K562 (cell line): ENCODE measurements at regions not wholly inside any gene's neighbourhood (a gene's known extent, or its start where the extent isn't known, plus 50 kb on each side); places are given as distances from the start of the nearest gene placed in this dataset.

Experiments
- ATAC-seq: fragments of 200-7000 bp; cut with Tn5 transposase; 3 replicates; pipeline ENCODE4 v1.9.1; 2020; ENCODE audit warnings: moderate library complexity
- BruUV-seq: library from RNA; stranded (reverse); fragments of 400-500 nt; replicated peaks from 2 replicates; lab custom pipeline; 2021; lab: Mats Ljungman, UMichigan
- CTCF ChIA-PET: fragments of 300-600 bp; formaldehyde crosslinking; extraction: SDS; loops from one replicate; lab custom pipeline; 2021; ENCODE audit warnings: low intra/inter-chr PET ratio; lab: Yijun Ruan, JAX
- POLR2A ChIA-PET: fragments of 300-600, 350-650 bp; sonication (Branson Sonifier 250); formaldehyde crosslinking; extraction: SDS; loops from one replicate; lab custom pipeline; 2021; ENCODE audit warnings: antibody characterized with exemption, inconsistent platforms; lab: Yijun Ruan, JAX
- DNase-seq, 4 experiments: peaks; one replicate each; pipeline versions ENCODE4 v3.0.0 to v3.0.0-alpha.2; 2011 to 2018; ENCODE audit warnings: low spot score in 3 of 4, mixed read lengths in 3 of 4; ENCODE audit errors: extremely low read depth in 1 of 4
- FAIRE-seq: peaks from 2 replicates; lab custom pipeline; 2011; peaks lifted over from hg19 to GRCh38; lab: Jason Lieb, UNC
- H2AFZ ChIP-seq: 2 replicates; pipeline ENCODE4 v1.6.0; 2011; ENCODE audit warnings: low read depth, low read length, control low read depth, inconsistent platforms
- H3K27ac ChIP-seq: fragments of 200-600 bp; 3 replicates; pipeline ENCODE4 v1.8.0; 2011; ENCODE audit warnings: low read depth, mild to moderate bottlenecking, control low read depth, inconsistent platforms, low read length, moderate library complexity, mixed read lengths; ENCODE audit errors: extremely low read depth
- H3K27me3 ChIP-seq, 2 experiments: fragments of 300-600 bp in 1 of 2; 2 replicates in 1 of 2; 3 replicates in 1 of 2; pipeline versions ENCODE4 v1.6.0 to v1.8.0; 2011; ENCODE audit warnings: inconsistent platforms in 2 of 2, low read length in 2 of 2, mild to moderate bottlenecking in 1 of 2, mixed read lengths in 1 of 2, moderate library complexity in 1 of 2; ENCODE audit not compliant: control insufficient read depth in 2 of 2, insufficient read depth in 2 of 2
- H3K36me3 ChIP-seq: fragments of 300-600 bp; 3 replicates; pipeline ENCODE4 v1.8.0; 2011; ENCODE audit warnings: mild to moderate bottlenecking, low read length, inconsistent platforms; ENCODE audit not compliant: control insufficient read depth, insufficient read depth
- H3K4me1 ChIP-seq, 2 experiments: fragments of 200-600 bp in 1 of 2; replicated peaks in 1 of 2; 2 replicates in 1 of 2; 3 replicates in 1 of 2; pipeline versions ENCODE4 v1.5.1 to v1.8.0; 2011; ENCODE audit warnings: inconsistent platforms in 2 of 2, low read length in 2 of 2, mild to moderate bottlenecking in 1 of 2, mixed read lengths in 1 of 2, moderate library complexity in 1 of 2; ENCODE audit not compliant: control insufficient read depth in 2 of 2, insufficient read depth in 2 of 2
- H3K4me2 ChIP-seq: 2 replicates; pipeline ENCODE4 v1.6.1; 2011; ENCODE audit warnings: low read length, control low read depth, inconsistent platforms, mixed read lengths; ENCODE audit not compliant: insufficient read depth
- H3K4me3 ChIP-seq: fragments of 200-600 bp; sonication (generic), shearing (Covaris generic); 2 replicates; pipeline ENCODE4 v1.5.1; 2016; ENCODE audit warnings: control low read depth, inconsistent platforms
- H3K79me2 ChIP-seq: fragments of 200-600 bp; 3 replicates; pipeline ENCODE4 v1.8.0; 2011; ENCODE audit warnings: low read length, inconsistent platforms; ENCODE audit not compliant: control insufficient read depth, insufficient read depth
- H3K9ac ChIP-seq, 2 experiments: 2 replicates each; pipeline versions ENCODE4 v1.6.0 to v1.6.1; 2011; ENCODE audit warnings: low read depth in 2 of 2, low read length in 2 of 2, control low read depth in 1 of 2, inconsistent platforms in 1 of 2, mild to moderate bottlenecking in 1 of 2, mixed read lengths in 1 of 2; ENCODE audit not compliant: insufficient read depth in 1 of 2
- H3K9me1 ChIP-seq: one replicate; pipeline ENCODE4 v1.6.0; 2011; ENCODE audit warnings: inconsistent platforms, mild to moderate bottlenecking, low read length, moderate library complexity; ENCODE audit not compliant: control insufficient read depth, insufficient read depth
- H3K9me3 ChIP-seq: replicated peaks from 2 replicates; pipeline ENCODE4 v1.5.1; 2011; ENCODE audit warnings: low read depth, low read length, inconsistent platforms; ENCODE audit not compliant: control insufficient read depth, insufficient read depth
- H4K20me1 ChIP-seq: replicated peaks from 2 replicates; pipeline ENCODE4 v1.6.1; 2011; ENCODE audit warnings: low read length, inconsistent platforms, mixed read lengths; ENCODE audit not compliant: control insufficient read depth, insufficient read depth
- CBFB ChIP-seq: sonication (generic); formaldehyde crosslinking; IDR thresholded peaks from 2 replicates; pipeline ENCODE4 v1.4.0; 2020; ENCODE audit warnings: mild to moderate bottlenecking, missing genetic modification reagents
- KLF16 ChIP-seq: IDR thresholded peaks from 2 replicates; pipeline ENCODE4 v1.6.1; 2016; ENCODE audit warnings: antibody characterized with exemption
- NR2F6 ChIP-seq: fragments of 450-650 bp; formaldehyde crosslinking; IDR thresholded peaks from 2 replicates; pipeline ENCODE4 v1.4.0; 2020; ENCODE audit warnings: mild to moderate bottlenecking
- PHF8 ChIP-seq: fragments of 200-600 bp; sonication (generic); IDR thresholded peaks from 2 replicates; pipeline ENCODE4 v1.6.1; 2012; ENCODE audit warnings: mixed run types, mild to moderate bottlenecking, inconsistent platforms, low read length, moderate library complexity, borderline replicate concordance
- RBM17 ChIP-seq: fragments of 200-400 bp; formaldehyde crosslinking; IDR thresholded peaks from 2 replicates; pipeline ENCODE4 v1.6.1; 2017; ENCODE audit warnings: low read depth, mild to moderate bottlenecking, low read length, borderline replicate concordance
- SOX6 ChIP-seq: fragments of 450-650 bp; IDR thresholded peaks from 2 replicates; pipeline ENCODE4 v1.6.1; 2014; ENCODE audit warnings: mild to moderate bottlenecking
- ZNF121 ChIP-seq: sonication (generic); formaldehyde crosslinking; conservative IDR thresholded peaks from 2 replicates; pipeline ENCODE4 v1.8.0; 2022; ENCODE audit warnings: missing genetic modification reagents
- WGBS: fragments of 100-300 bp; shearing (Covaris generic); methylation state at CpG from one replicate; pipeline ENCODE4 v1.1.6; 2016; ENCODE audit warnings: low coverage, mixed read lengths; ENCODE audit not compliant: insufficient coverage; ENCODE audit errors: missing lambda C conversion rate; 5-methylcytosine and 5-hydroxymethylcytosine counted together
- in situ Hi-C: fragments of 300-500 bp; cut with MboI; formaldehyde crosslinking; loops from 4 replicates; pipeline ENCODE4 v1.15.0; 2018; ENCODE audit warnings: inconsistent platforms, mixed read lengths
- intact Hi-C: fragments of 100-400 bp; cut with micrococcal nuclease; formaldehyde crosslinking; loops from 2 replicates; pipeline ENCODE4 v1.14.2; 2022
- TF ChIP-seq, protein P1 (sequence below): fragments of 450-650 bp; formaldehyde crosslinking; IDR thresholded peaks from 2 replicates; pipeline ENCODE4 v1.4.0; 2020; ENCODE audit warnings: mild to moderate bottlenecking, moderate library complexity
- TF ChIP-seq, protein P2 (sequence below): fragments of 450-650 bp; IDR thresholded peaks from 2 replicates; pipeline ENCODE4 v1.6.1; 2018; ENCODE audit not compliant: partially characterized antibody
- TF ChIP-seq, protein P3 (sequence below), 2 experiments: fragments of 250-450 bp in 1 of 2; fragments of 450-650 bp in 1 of 2; sonication (Bioruptor Pico) in 1 of 2; IDR thresholded peaks; 2 replicates each; pipeline versions ENCODE4 v1.6.1 to v1.8.0; 2016 to 2021; ENCODE audit warnings: mild to moderate bottlenecking in 2 of 2, moderate library complexity in 2 of 2, missing compliant biosample characterization in 1 of 2, missing genetic modification characterization in 1 of 2
- TF ChIP-seq, protein P4 (sequence below): sonication (generic); formaldehyde crosslinking; IDR thresholded peaks from 2 replicates; pipeline ENCODE4 v1.5.0; 2020; ENCODE audit warnings: missing genetic modification reagents

DNA sequence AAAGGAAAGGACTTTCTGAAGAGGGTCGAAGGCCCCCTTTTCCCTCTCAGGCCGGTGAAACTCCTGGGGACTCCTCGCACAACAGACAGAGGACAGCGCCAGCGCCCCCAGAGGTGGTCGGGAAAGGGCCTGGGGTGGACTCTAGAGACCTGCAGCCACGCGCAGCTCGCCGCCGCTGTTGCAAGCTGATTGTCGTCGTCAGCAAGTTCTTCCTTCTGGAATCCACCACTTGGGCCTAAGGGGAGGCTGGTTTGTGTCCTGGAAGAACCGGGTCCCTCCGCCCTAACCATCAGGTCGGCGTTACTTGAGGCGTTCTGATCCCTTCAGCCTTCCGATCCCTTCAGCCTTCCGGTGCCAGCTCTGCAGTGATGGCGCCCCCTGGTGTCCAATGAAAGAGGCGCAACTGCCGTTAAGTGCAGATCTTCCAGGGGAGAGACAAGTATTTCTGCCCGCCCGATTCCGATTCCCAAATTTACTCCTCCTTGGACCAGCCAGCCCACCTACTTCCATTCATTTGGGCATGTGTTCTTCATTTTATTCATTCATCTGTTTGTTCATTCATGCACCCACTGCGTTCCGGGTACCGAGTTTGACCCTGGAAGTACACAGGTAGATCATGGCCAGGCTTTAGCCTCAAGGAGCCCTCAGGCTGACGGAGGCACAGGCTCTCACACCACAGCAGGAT lies 77.2 kb upstream of the SLC6A11 start:
- ChIA-PET POLR2A (interaction anchor here (0.6 to 0.9 kb wide), 3 partner anchors 11 to 212 kb away, joined by 3 read pairs; no protein-coding TSS in a partner anchor), CTCF (interaction anchor here (0.6 to 2.8 kb wide), 5 partner anchors 20 to 1236 kb away, joined by 3 to 13 read pairs (median 3); no protein-coding TSS in a partner anchor)
- 4% methylated on average over 29 of the region's 30 CpGs for WGBS
- FAIRE-seq (peak; percentile 88), ATAC-seq (peak; percentile 97), DNase-seq (peak; percentile 75 to 85 (median 81))
- BruUV-seq = no TSS peak
- H3K4me3 ChIP-seq = no peak overlapping the region
- peak overlapping the region; percentile 80 for H2AFZ ChIP-seq
- intact Hi-C loops (loop anchor here (2.0 kb wide), 2 partner anchors 320 to 394 kb away; no protein-coding TSS in a partner anchor), in situ Hi-C loops (loop anchor here (25.0 kb wide), 1 partner anchor 902 kb away; the partner anchor contains the start of gene RPUSD3)
- H3K79me2 ChIP-seq = no peaks in the 10 kb centered on the region
- H3K36me3 ChIP-seq = no peaks in the 10 kb centered on the region
- H3K9me3 ChIP-seq = no peaks in the 10 kb centered on the region
- no peaks in the 10 kb centered on the region for H3K9me1 ChIP-seq
- no peak overlapping the region for H3K9ac ChIP-seq
- H3K4me1 ChIP-seq = peaks cover 0 to 4% of the 10 kb centered on the region in 2 experiments; a peak in 1 of 5 replicates
- peaks cover 3 to 4% of the 10 kb centered on the region in 2 experiments; a peak in 1 of 5 replicates for H3K27me3 ChIP-seq
- H3K27ac ChIP-seq = no peak overlapping the region
- H4K20me1 ChIP-seq = 0 out of 2 replicates have a peak, but pooled peaks cover 6% of the 10 kb centered on the region
- H3K4me2 ChIP-seq = peak overlapping the region; percentile 73
- TF ChIP-seq NR2F6 (no peak), KLF16 (peak; percentile 45; the same call in 1 of the 2 replicates), ZNF121 (no peak), PHF8 (no peak), SOX6 (0 out of 2 replicates have a peak, but pooled peaks have one; percentile 30), CBFB (peak; percentile 21; the same call in 1 of the 2 replicates), RBM17 (no peak)
- TF ChIP-seq, protein P1, sequence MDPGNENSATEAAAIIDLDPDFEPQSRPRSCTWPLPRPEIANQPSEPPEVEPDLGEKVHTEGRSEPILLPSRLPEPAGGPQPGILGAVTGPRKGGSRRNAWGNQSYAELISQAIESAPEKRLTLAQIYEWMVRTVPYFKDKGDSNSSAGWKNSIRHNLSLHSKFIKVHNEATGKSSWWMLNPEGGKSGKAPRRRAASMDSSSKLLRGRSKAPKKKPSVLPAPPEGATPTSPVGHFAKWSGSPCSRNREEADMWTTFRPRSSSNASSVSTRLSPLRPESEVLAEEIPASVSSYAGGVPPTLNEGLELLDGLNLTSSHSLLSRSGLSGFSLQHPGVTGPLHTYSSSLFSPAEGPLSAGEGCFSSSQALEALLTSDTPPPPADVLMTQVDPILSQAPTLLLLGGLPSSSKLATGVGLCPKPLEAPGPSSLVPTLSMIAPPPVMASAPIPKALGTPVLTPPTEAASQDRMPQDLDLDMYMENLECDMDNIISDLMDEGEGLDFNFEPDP (CRISPR knock-in tag) = no peak
- TF ChIP-seq, protein P2, sequence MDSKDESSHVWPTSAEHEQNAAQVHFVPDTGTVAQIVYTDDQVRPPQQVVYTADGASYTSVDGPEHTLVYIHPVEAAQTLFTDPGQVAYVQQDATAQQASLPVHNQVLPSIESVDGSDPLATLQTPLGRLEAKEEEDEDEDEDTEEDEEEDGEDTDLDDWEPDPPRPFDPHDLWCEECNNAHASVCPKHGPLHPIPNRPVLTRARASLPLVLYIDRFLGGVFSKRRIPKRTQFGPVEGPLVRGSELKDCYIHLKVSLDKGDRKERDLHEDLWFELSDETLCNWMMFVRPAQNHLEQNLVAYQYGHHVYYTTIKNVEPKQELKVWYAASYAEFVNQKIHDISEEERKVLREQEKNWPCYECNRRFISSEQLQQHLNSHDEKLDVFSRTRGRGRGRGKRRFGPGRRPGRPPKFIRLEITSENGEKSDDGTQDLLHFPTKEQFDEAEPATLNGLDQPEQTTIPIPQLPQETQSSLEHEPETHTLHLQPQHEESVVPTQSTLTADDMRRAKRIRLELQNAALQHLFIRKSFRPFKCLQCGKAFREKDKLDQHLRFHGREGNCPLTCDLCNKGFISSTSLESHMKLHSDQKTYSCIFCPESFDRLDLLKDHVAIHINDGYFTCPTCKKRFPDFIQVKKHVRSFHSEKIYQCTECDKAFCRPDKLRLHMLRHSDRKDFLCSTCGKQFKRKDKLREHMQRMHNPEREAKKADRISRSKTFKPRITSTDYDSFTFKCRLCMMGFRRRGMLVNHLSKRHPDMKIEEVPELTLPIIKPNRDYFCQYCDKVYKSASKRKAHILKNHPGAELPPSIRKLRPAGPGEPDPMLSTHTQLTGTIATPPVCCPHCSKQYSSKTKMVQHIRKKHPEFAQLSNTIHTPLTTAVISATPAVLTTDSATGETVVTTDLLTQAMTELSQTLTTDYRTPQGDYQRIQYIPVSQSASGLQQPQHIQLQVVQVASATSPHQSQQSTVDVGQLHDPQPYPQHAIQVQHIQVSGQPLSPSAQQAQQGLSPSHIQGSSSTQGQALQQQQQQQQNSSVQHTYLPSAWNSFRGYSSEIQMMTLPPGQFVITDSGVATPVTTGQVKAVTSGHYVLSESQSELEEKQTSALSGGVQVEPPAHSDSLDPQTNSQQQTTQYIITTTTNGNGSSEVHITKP = peak; percentile 32
- TF ChIP-seq, protein P3, sequence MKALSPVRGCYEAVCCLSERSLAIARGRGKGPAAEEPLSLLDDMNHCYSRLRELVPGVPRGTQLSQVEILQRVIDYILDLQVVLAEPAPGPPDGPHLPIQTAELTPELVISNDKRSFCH (CRISPR knock-in tag; IDR thresholded peaks at IDR 0.05) = no peak
- TF ChIP-seq, protein P3 (tag; IDR thresholded peaks at IDR 0.05) = no peak
- TF ChIP-seq, protein P4, sequence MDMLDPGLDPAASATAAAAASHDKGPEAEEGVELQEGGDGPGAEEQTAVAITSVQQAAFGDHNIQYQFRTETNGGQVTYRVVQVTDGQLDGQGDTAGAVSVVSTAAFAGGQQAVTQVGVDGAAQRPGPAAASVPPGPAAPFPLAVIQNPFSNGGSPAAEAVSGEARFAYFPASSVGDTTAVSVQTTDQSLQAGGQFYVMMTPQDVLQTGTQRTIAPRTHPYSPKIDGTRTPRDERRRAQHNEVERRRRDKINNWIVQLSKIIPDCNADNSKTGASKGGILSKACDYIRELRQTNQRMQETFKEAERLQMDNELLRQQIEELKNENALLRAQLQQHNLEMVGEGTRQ (CRISPR knock-in tag) = no peak
